Esophagus squamous epithelium (tissue), 5 donors: ENCODE measurements at regions not wholly inside any gene's neighbourhood (a gene's known extent, or its start where the extent isn't known, plus 50 kb on each side); places are given as distances from the start of the nearest gene placed in this dataset.

Experiments used
- DNase-seq: peaks from one replicate; lab custom pipeline; 2025; lab: John Stamatoyannopoulos, UW
- H3K27ac ChIP-seq, 4 donors: fragments of 200-600 bp; sonication (generic); one replicate each; pipeline ENCODE4 v1.5.1; 2016 to 2019; ENCODE audit warnings: mild to moderate bottlenecking in 1 of 4
- H3K27me3 ChIP-seq, 4 donors: fragments of 200-600 bp; sonication (generic); 1 replicate in 3 of 4; 2 replicates in 1 of 4; pipeline versions ENCODE4 v1.5.1 to v1.6.0; 2017 to 2021; ENCODE audit warnings: antibody characterized with exemption in 1 of 4
- H3K36me3 ChIP-seq, 3 donors: fragments of 200-600 bp; sonication (generic); one replicate each; pipeline ENCODE4 v1.5.1; 2016 to 2019
- H3K4me1 ChIP-seq, 3 donors: fragments of 200-600 bp; sonication (generic); one replicate each; pipeline ENCODE4 v1.5.1; 2017 to 2019
- H3K4me3 ChIP-seq, 4 donors: fragments of 200-600 bp; sonication (generic); 1 replicate in 3 of 4; 2 replicates in 1 of 4; pipeline ENCODE4 v1.5.1; 2016 to 2019; ENCODE audit warnings: mild to moderate bottlenecking in 2 of 4, moderate library complexity in 1 of 4
- H3K9me3 ChIP-seq, 3 donors: fragments of 200-600 bp; sonication (generic); one replicate each; pipeline ENCODE4 v1.5.1; 2016 to 2019
- CTCF ChIP-seq, 6 experiments: fragments of 450-650 bp in 4 of 6; fragments of 200-600 bp in 2 of 6; sonication (generic) in 2 of 6; IDR thresholded peaks; one replicate each; pipeline ENCODE4 v1.5.1; 2016 to 2019; ENCODE audit warnings: antibody characterized with exemption in 6 of 6, mild to moderate bottlenecking in 4 of 6, moderate library complexity in 4 of 6
- POLR2A ChIP-seq, 4 donors: fragments of 450-650 bp; IDR thresholded peaks; one replicate each; pipeline ENCODE4 v1.6.1; 2017; ENCODE audit warnings: antibody characterized with exemption in 4 of 4, mild to moderate bottlenecking in 4 of 4, moderate library complexity in 3 of 4
- WGBS, 2 donors: methylation state at CpG; one replicate each; pipeline ENCODE4 v1.1.5; 2018; 5-methylcytosine and 5-hydroxymethylcytosine counted together
- intact Hi-C: fragments of 100-400 bp; cut with DNase I; formaldehyde crosslinking; loops from one replicate; pipeline ENCODE4 v1.15.0; 2022
- donor health status: DM: yes; HTN: yes; CAD: no.

GRCh38 chr10:61319386-61320256, 133.6 kb downstream of the TMEM26 start:
- no peaks in the 10 kb centered on the region for H3K27me3 ChIP-seq
- H3K4me1 ChIP-seq = no peaks in the 10 kb centered on the region
- WGBS, 2 donors = 74 to 80% methylated on average over 5 of the region's 5 CpGs
- H3K36me3 ChIP-seq = no peaks in the 10 kb centered on the region
- TF ChIP-seq CTCF (IDR thresholded peaks at IDR 0.05) (no peak), POLR2A (IDR thresholded peaks at IDR 0.05) (no peak)
- H3K9me3 ChIP-seq = no peaks in the 10 kb centered on the region
- H3K27ac ChIP-seq = no peak overlapping the region
- H3K4me3 ChIP-seq = no peak overlapping the region
- no peak for DNase-seq
- intact Hi-C loops = no loop called here

- Histone ChIP-seq H3K27ac (no peak overlapping the region), H3K4me1 (peaks cover 0 to 1% (median 0%) of the 10 kb centered on the region in 3 donors), H3K4me3 (no peak overlapping the region), H3K9me3 (no peaks in the 10 kb centered on the region), H3K36me3 (no peaks in the 10 kb centered on the region), H3K27me3 (no peaks in the 10 kb centered on the region)
- DNase-seq = no peak
- intact Hi-C loops = no loop called here
- TF ChIP-seq POLR2A (IDR thresholded peaks at IDR 0.05) (no peak), CTCF (IDR thresholded peaks at IDR 0.05) (no peak)
Observed at GRCh38 chr10:61318429-61318828, 134.8 kb downstream of the TMEM26 start.

GRCh38 chr10:61317706-61318105, 135.5 kb downstream of the TMEM26 start:
- Histone ChIP-seq H3K27me3 (no peaks in the 10 kb centered on the region), H3K4me3 (no peak overlapping the region), H3K9me3 (no peaks in the 10 kb centered on the region), H3K27ac (no peak overlapping the region), H3K4me1 (peaks cover 0 to 8% (median 0%) of the 10 kb centered on the region in 3 donors), H3K36me3 (no peaks in the 10 kb centered on the region)
- TF ChIP-seq POLR2A (IDR thresholded peaks at IDR 0.05) = no peak
- no peak for TF ChIP-seq CTCF (IDR thresholded peaks at IDR 0.05)
- DNase-seq = no peak
- intact Hi-C loops = no loop called here

- TF ChIP-seq CTCF (IDR thresholded peaks at IDR 0.05) = no peak
- TF ChIP-seq POLR2A (IDR thresholded peaks at IDR 0.05) = no peak
- Histone ChIP-seq H3K36me3 (no peaks in the 10 kb centered on the region), H3K9me3 (no peaks in the 10 kb centered on the region), H3K4me3 (no peak overlapping the region), H3K27me3 (no peaks in the 10 kb centered on the region), H3K27ac (no peak overlapping the region), H3K4me1 (peaks cover 0 to 8% (median 0%) of the 10 kb centered on the region in 3 donors)
- intact Hi-C loops = no loop called here
- no peak for DNase-seq
- WGBS, 2 donors = 86 to 89% methylated on average over 1 of the region's 1 CpG
Observed at GRCh38 chr10:61316676-61317265, 136.4 kb downstream of the TMEM26 start.

GRCh38 chr10:61314273-61314672, 138.9 kb downstream of the TMEM26 start:
- Histone ChIP-seq H3K36me3 (no peaks in the 10 kb centered on the region), H3K4me3 (no peak overlapping the region), H3K27ac (no peak overlapping the region), H3K27me3 (no peaks in the 10 kb centered on the region), H3K4me1 (peaks cover 0 to 8% (median 0%) of the 10 kb centered on the region in 3 donors), H3K9me3 (no peaks in the 10 kb centered on the region)
- no peak for DNase-seq
- 79% methylated on average over 1 of the region's 1 CpG for WGBS, 2 donors
- no peak for TF ChIP-seq POLR2A (IDR thresholded peaks at IDR 0.05)
- no peak for TF ChIP-seq CTCF (IDR thresholded peaks at IDR 0.05)
- intact Hi-C loops = no loop called here
